Neural cell (in vitro differentiated cells): ENCODE measurements at regions not wholly inside any gene's neighbourhood (a gene's known extent, or its start where the extent isn't known, plus 50 kb on each side); places are given as distances from the start of the nearest gene placed in this dataset.

Experiments used
- H2AFZ ChIP-seq: fragments of 200-600, 300-800 bp; sonication (generic), shearing (Covaris generic); 2 replicates; pipeline ENCODE4 v1.6.0; 2014; ENCODE audit warnings: low read depth, mild to moderate bottlenecking, antibody characterized with exemption, low read length, moderate library complexity
- H3F3A ChIP-seq: fragments of 200-600 bp; shearing (Covaris generic); 2 replicates; pipeline ENCODE4 v1.6.1; 2016; ENCODE audit warnings: mild to moderate bottlenecking, moderate library complexity, mixed read lengths, antibody characterized with exemption, low read length; ENCODE audit not compliant: insufficient read depth, poor library complexity, severe bottlenecking
- H3K27ac ChIP-seq: fragments of 200-600, 300-800 bp; sonication (generic), shearing (Covaris generic); 2 replicates; pipeline ENCODE4 v1.5.1; 2014; ENCODE audit warnings: mild to moderate bottlenecking, low read length, moderate library complexity
- H3K27me3 ChIP-seq: fragments of 300-800, 200-600 bp; sonication (generic), shearing (Covaris generic); 2 replicates; pipeline ENCODE4 v1.6.0; 2014; ENCODE audit warnings: mild to moderate bottlenecking, low read depth, low read length, moderate library complexity; ENCODE audit not compliant: insufficient read depth
- H3K36me3 ChIP-seq: fragments of 300-800, 200-600 bp; sonication (generic), shearing (Covaris generic); 2 replicates; pipeline ENCODE4 v1.5.1; 2014; ENCODE audit warnings: mild to moderate bottlenecking, antibody characterized with exemption, low read length, moderate library complexity; ENCODE audit not compliant: insufficient read depth
- H3K4me2 ChIP-seq: fragments of 300-800, 200-600 bp; sonication (generic), shearing (Covaris generic); 2 replicates; pipeline ENCODE4 v1.6.0; 2014; ENCODE audit warnings: mild to moderate bottlenecking, low read length
- H3K4me3 ChIP-seq: fragments of 300-800, 200-600 bp; sonication (generic), shearing (Covaris generic); 2 replicates; pipeline ENCODE4 v1.5.1; 2014; ENCODE audit warnings: mild to moderate bottlenecking, low read length, moderate library complexity
- H3K79me2 ChIP-seq: fragments of 200-600 bp; shearing (Covaris generic); replicated peaks from 2 replicates; pipeline ENCODE4 v1.6.0; 2014; ENCODE audit warnings: mild to moderate bottlenecking, low read length, moderate library complexity; ENCODE audit not compliant: insufficient read depth
- H3K9ac ChIP-seq: fragments of 300-800, 200-600 bp; sonication (generic), shearing (Covaris generic); 2 replicates; pipeline ENCODE4 v1.6.1; 2016; ENCODE audit warnings: mild to moderate bottlenecking, low read length, mixed read lengths
- H3K9me2 ChIP-seq: fragments of 200-600 bp; shearing (Covaris generic); 2 replicates; pipeline ENCODE4 v1.6.1; 2016; ENCODE audit warnings: mild to moderate bottlenecking, low read length, mixed read lengths; ENCODE audit not compliant: insufficient read depth
- H3K9me3 ChIP-seq: fragments of 200-600, 300-800 bp; sonication (generic), shearing (Covaris generic); 2 replicates; pipeline ENCODE4 v1.6.1; 2016; ENCODE audit warnings: mild to moderate bottlenecking, mixed run types, low read length, moderate library complexity, mixed read lengths
- H4K20me1 ChIP-seq: fragments of 200-600 bp; shearing (Covaris generic); 2 replicates; pipeline ENCODE4 v1.6.1; 2016; ENCODE audit warnings: mild to moderate bottlenecking, mixed run types; ENCODE audit not compliant: insufficient read depth
- EP300 ChIP-seq: fragments of 450-650 bp; conservative IDR thresholded peaks from 2 replicates; pipeline ENCODE4 v1.6.1; 2014; ENCODE audit warnings: antibody characterized with exemption, mild to moderate bottlenecking, moderate library complexity; ENCODE audit not compliant: poor library complexity, severe bottlenecking
- EZH2 ChIP-seq: fragments of 200-600, 300-800 bp; shearing (Covaris generic), sonication (generic); IDR thresholded peaks from 2 replicates; pipeline ENCODE4 v1.6.1; 2014; ENCODE audit warnings: antibody characterized with exemption, low read length, borderline replicate concordance, mild to moderate bottlenecking; ENCODE audit not compliant: insufficient read depth, poor library complexity, severe bottlenecking
- MXI1 ChIP-seq: fragments of 450-650 bp; conservative IDR thresholded peaks from 2 replicates; pipeline ENCODE4 v1.6.1; 2014; ENCODE audit warnings: antibody characterized with exemption, mild to moderate bottlenecking; ENCODE audit not compliant: poor library complexity, severe bottlenecking
- POLR2AphosphoS5 ChIP-seq: IDR thresholded peaks from 2 replicates; pipeline ENCODE4 v1.6.1; 2012
- RAD21 ChIP-seq: fragments of 450-650 bp; conservative IDR thresholded peaks from 2 replicates; pipeline ENCODE4 v1.6.1; 2014; ENCODE audit warnings: antibody characterized with exemption, mild to moderate bottlenecking, moderate library complexity
- SMC3 ChIP-seq: fragments of 450-650 bp; conservative IDR thresholded peaks from 2 replicates; pipeline ENCODE4 v1.6.1; 2014; ENCODE audit warnings: antibody characterized with exemption, mild to moderate bottlenecking, moderate library complexity; ENCODE audit not compliant: poor library complexity
- TAF1 ChIP-seq: IDR thresholded peaks from 2 replicates; pipeline ENCODE4 v1.6.1; 2012; ENCODE audit warnings: low read depth
- TF ChIP-seq, protein P1 (sequence below): fragments of 450-650 bp; IDR thresholded peaks from 2 replicates; pipeline ENCODE4 v1.5.1; 2014; ENCODE audit warnings: antibody characterized with exemption, mild to moderate bottlenecking, moderate library complexity; ENCODE audit not compliant: poor library complexity, severe bottlenecking
- TF ChIP-seq, protein P2 (sequence below): IDR thresholded peaks from 2 replicates; pipeline ENCODE4 v1.6.1; 2012; ENCODE audit warnings: borderline replicate concordance

DNA sequence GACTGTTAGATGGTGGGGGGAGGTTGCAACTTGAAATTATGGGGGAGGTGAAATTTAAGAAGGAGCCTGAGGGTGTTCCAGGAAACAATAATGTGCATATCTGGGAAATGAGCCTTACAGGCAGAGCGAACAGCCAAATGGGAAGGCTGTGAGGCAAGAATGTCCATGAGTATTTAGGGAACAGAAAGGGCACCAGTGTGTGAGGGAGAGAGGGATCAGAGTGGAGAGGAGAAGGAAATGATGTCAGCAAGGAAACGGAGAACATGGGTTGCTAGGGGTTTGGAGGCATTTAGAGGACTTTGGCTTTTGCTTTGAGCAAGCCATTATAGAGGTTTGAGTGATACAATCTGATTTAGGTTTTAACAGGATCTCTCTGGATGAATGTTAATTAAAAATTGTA lies 285.4 kb downstream of the TLE4 start:
- no peak overlapping the region for H2AFZ ChIP-seq
- no peak overlapping the region for H3K27ac ChIP-seq

DNA sequence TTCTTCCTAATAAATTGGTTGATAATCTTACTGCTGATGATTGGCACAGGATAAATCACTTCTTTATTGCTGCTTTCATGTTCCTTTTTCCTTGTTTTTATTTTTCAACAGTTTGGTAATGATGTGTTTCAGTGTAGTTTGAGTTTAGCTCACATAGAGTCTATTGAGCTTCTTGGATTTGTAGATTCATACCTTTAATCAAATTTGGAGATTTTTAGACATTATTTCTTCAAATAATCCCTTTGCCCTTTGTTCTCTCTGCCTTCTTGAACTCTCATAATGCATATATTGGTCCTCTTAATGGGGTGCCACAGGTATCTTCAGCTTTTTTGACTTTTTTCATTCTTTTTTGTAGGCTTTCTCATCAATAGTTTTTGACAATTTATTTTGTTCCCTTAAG lies 275.3 kb downstream of the TLE4 start:
- Histone ChIP-seq H3K4me3 (no peak overlapping the region), H3K9ac (no peak overlapping the region), H3K9me3 (no peaks in the 10 kb centered on the region), H3K27me3 (no peaks in the 10 kb centered on the region), H3F3A (no peaks in the 10 kb centered on the region), H3K4me2 (no peak overlapping the region), H4K20me1 (no peaks in the 10 kb centered on the region), H3K27ac (no peak overlapping the region), H2AFZ (no peak overlapping the region), H3K36me3 (no peaks in the 10 kb centered on the region), H3K9me2 (no peaks in the 10 kb centered on the region), H3K79me2 (no peaks in the 10 kb centered on the region)
- TF ChIP-seq EP300 (no peak), EZH2 (no peak), MXI1 (no peak), RAD21 (no peak), POLR2AphosphoS5 (no peak), TAF1 (no peak), SMC3 (no peak)
- TF ChIP-seq, protein P1, sequence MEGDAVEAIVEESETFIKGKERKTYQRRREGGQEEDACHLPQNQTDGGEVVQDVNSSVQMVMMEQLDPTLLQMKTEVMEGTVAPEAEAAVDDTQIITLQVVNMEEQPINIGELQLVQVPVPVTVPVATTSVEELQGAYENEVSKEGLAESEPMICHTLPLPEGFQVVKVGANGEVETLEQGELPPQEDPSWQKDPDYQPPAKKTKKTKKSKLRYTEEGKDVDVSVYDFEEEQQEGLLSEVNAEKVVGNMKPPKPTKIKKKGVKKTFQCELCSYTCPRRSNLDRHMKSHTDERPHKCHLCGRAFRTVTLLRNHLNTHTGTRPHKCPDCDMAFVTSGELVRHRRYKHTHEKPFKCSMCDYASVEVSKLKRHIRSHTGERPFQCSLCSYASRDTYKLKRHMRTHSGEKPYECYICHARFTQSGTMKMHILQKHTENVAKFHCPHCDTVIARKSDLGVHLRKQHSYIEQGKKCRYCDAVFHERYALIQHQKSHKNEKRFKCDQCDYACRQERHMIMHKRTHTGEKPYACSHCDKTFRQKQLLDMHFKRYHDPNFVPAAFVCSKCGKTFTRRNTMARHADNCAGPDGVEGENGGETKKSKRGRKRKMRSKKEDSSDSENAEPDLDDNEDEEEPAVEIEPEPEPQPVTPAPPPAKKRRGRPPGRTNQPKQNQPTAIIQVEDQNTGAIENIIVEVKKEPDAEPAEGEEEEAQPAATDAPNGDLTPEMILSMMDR, result no peak
- TF ChIP-seq, protein P2, sequence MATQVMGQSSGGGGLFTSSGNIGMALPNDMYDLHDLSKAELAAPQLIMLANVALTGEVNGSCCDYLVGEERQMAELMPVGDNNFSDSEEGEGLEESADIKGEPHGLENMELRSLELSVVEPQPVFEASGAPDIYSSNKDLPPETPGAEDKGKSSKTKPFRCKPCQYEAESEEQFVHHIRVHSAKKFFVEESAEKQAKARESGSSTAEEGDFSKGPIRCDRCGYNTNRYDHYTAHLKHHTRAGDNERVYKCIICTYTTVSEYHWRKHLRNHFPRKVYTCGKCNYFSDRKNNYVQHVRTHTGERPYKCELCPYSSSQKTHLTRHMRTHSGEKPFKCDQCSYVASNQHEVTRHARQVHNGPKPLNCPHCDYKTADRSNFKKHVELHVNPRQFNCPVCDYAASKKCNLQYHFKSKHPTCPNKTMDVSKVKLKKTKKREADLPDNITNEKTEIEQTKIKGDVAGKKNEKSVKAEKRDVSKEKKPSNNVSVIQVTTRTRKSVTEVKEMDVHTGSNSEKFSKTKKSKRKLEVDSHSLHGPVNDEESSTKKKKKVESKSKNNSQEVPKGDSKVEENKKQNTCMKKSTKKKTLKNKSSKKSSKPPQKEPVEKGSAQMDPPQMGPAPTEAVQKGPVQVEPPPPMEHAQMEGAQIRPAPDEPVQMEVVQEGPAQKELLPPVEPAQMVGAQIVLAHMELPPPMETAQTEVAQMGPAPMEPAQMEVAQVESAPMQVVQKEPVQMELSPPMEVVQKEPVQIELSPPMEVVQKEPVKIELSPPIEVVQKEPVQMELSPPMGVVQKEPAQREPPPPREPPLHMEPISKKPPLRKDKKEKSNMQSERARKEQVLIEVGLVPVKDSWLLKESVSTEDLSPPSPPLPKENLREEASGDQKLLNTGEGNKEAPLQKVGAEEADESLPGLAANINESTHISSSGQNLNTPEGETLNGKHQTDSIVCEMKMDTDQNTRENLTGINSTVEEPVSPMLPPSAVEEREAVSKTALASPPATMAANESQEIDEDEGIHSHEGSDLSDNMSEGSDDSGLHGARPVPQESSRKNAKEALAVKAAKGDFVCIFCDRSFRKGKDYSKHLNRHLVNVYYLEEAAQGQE, result no peak

More for the DNA sequence above, 285.4 kb downstream of the TLE4 start:
- H3K9me3 ChIP-seq, result no peaks in the 10 kb centered on the region
- H3K4me2 ChIP-seq, result no peak overlapping the region
- no peaks in the 10 kb centered on the region for H3K27me3 ChIP-seq
- H3K36me3 ChIP-seq, result no peaks in the 10 kb centered on the region
- H4K20me1 ChIP-seq, result no peaks in the 10 kb centered on the region
- H3F3A ChIP-seq, result no peaks in the 10 kb centered on the region
- H3K9ac ChIP-seq, result no peak overlapping the region
- no peaks in the 10 kb centered on the region for H3K9me2 ChIP-seq
- no peaks in the 10 kb centered on the region for H3K79me2 ChIP-seq
- no peak overlapping the region for H3K4me3 ChIP-seq
- TF ChIP-seq POLR2AphosphoS5 (no peak), MXI1 (no peak), RAD21 (no peak), TAF1 (no peak), EZH2 (no peak)
- TF ChIP-seq, protein P1, result no peak
- TF ChIP-seq, protein P2, result no peak
